ENCODE measurements at regions not wholly inside any gene's neighbourhood (a gene's known extent, or its start where the extent isn't known, plus 50 kb on each side); places are given as distances from the start of the nearest gene placed in this dataset.
A peak's percentile ranks its signal among the peaks of the same experiment; 100 is the strongest.
"Not testable (repeated sequence)": the region's sequence is repeated elsewhere in the genome, so short reads cannot be mapped to it uniquely, and the experiment has no call there.

GRCh38 chr18:8882632-8883408 lies 177.5 kb downstream of the MTCL1 start:
- Histone ChIP-seq H3K36me3 (no peaks in the 10 kb centered on the region), H3K9me3 (ENCODE audit: low read depth) (no peaks in the 10 kb centered on the region), H3K4me1 (ENCODE audit: low read depth) (no peaks in the 10 kb centered on the region), H3K27me3 (no peaks in the 10 kb centered on the region), H3K27ac (no peak overlapping the region), H3K4me3 (no peak overlapping the region)
- no peak for DNase-seq (ENCODE audit: low read depth in 1 of 2, low spot score in 1 of 2)
- TF ChIP-seq, protein P1, sequence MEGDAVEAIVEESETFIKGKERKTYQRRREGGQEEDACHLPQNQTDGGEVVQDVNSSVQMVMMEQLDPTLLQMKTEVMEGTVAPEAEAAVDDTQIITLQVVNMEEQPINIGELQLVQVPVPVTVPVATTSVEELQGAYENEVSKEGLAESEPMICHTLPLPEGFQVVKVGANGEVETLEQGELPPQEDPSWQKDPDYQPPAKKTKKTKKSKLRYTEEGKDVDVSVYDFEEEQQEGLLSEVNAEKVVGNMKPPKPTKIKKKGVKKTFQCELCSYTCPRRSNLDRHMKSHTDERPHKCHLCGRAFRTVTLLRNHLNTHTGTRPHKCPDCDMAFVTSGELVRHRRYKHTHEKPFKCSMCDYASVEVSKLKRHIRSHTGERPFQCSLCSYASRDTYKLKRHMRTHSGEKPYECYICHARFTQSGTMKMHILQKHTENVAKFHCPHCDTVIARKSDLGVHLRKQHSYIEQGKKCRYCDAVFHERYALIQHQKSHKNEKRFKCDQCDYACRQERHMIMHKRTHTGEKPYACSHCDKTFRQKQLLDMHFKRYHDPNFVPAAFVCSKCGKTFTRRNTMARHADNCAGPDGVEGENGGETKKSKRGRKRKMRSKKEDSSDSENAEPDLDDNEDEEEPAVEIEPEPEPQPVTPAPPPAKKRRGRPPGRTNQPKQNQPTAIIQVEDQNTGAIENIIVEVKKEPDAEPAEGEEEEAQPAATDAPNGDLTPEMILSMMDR (IDR thresholded peaks at IDR 0.05; ENCODE audit: low read depth, low read length) = no peak

DNA sequence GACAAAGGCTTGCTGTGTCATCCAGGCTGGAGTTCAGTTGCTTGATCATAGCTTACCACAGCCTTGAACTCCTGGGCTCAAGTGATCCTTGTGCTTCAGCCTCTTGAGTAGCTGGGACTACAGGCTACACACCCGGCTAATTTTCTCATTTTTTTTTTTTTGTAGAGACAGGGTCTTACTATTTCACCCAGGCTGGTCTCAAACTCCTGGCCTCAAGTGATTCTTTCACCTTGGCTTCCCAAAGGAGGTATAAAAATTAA lies 178.0 kb downstream of the MTCL1 start:
- DNase-seq (ENCODE audit: low read depth in 1 of 2, low spot score in 1 of 2) = no peak
- Histone ChIP-seq H3K4me3 (no peak overlapping the region), H3K27me3 (no peaks in the 10 kb centered on the region), H3K9me3 (ENCODE audit: low read depth) (no peaks in the 10 kb centered on the region), H3K4me1 (ENCODE audit: low read depth) (no peaks in the 10 kb centered on the region), H3K27ac (no peak overlapping the region), H3K36me3 (no peaks in the 10 kb centered on the region)
- TF ChIP-seq, protein P1 (IDR thresholded peaks at IDR 0.05; ENCODE audit: low read depth, low read length) = no peak

DNA sequence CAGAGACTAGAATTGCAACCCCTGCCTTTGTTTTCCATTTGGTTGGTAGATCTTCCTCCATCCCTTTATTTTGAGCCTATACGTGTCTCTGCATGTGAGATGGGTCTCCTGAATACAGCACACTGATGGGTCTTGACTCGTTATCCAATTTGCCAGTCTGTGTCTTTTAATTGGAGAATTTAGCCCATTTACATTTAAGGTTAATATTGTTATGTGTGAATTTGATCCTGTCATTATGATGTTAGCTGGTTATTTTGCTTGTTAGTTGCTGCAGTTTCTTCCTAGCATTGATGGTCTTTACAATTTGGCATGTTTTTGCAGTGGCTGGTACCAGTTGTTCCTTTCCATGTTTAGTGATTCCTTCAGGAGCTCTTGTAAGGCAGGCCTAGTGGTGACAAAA lies 182.5 kb downstream of the MTCL1 start:
- H3K4me1 ChIP-seq (ENCODE audit: low read depth); H3K4me3 ChIP-seq; H3K27me3 ChIP-seq; H3K36me3 ChIP-seq; H3K27ac ChIP-seq; H3K9me3 ChIP-seq (ENCODE audit: low read depth); DNase-seq (ENCODE audit: low read depth in 1 of 2, low spot score in 1 of 2): not testable (repeated sequence)

GRCh38 chr18:8889489-8889888 lies 184.1 kb downstream of the MTCL1 start:
- TF ChIP-seq, protein P1 (IDR thresholded peaks at IDR 0.05; ENCODE audit: low read depth, low read length) = no peak
- no peaks in the 10 kb centered on the region for H3K36me3 ChIP-seq
- peak in 1 of 2 donors; percentile 34 for DNase-seq (ENCODE audit: low read depth in 1 of 2, low spot score in 1 of 2)
- no peaks in the 10 kb centered on the region for H3K27me3 ChIP-seq
- no peaks in the 10 kb centered on the region for H3K9me3 ChIP-seq (ENCODE audit: low read depth)
- H3K4me3 ChIP-seq = no peak overlapping the region
- H3K27ac ChIP-seq = no peak overlapping the region
- no peaks in the 10 kb centered on the region for H3K4me1 ChIP-seq (ENCODE audit: low read depth)

- not testable (repeated sequence) for H3K27me3 ChIP-seq; DNase-seq (ENCODE audit: low read depth in 1 of 2, low spot score in 1 of 2); H3K36me3 ChIP-seq; H3K4me3 ChIP-seq; H3K4me1 ChIP-seq (ENCODE audit: low read depth); H3K27ac ChIP-seq; H3K9me3 ChIP-seq (ENCODE audit: low read depth)
Observed at GRCh38 chr18:8890503-8890902, 185.1 kb downstream of the MTCL1 start.

DNA sequence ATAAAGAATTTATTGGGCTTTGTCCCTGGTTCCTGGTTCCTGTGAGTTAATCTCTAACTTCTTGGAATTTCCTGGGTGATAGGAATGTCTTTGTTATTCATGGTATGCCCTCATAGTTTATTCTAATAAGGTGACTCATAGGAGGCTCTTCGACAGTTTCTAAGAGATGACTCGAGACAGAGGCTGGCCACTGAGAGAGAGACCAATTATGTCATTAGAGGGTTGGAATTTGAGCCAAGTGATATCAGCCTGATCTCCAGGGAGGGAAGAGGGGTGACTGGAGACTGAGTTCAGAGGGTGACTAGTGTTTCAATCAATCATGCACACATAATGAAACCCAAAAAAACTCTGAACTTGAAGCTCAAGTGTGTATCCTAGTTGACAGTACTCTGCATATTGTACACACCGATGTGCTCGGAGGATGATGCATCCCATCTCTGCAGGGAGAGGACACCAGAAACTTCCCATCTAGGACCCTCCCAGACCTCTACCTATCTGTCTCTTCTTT lies 185.7 kb downstream of the MTCL1 start:
- Histone ChIP-seq H3K9me3 (ENCODE audit: low read depth) (no peaks in the 10 kb centered on the region), H3K4me3 (no peak overlapping the region), H3K36me3 (no peaks in the 10 kb centered on the region), H3K4me1 (ENCODE audit: low read depth) (no peaks in the 10 kb centered on the region), H3K27me3 (no peaks in the 10 kb centered on the region), H3K27ac (no peak overlapping the region)
- TF ChIP-seq, protein P1 (IDR thresholded peaks at IDR 0.05; ENCODE audit: low read depth, low read length) = no peak
- DNase-seq (ENCODE audit: low read depth in 1 of 2, low spot score in 1 of 2) = peak in 1 of 2 donors; percentile 84
